Immature natural killer cell (primary cell): ENCODE measurements at regions not wholly inside any gene's neighbourhood (a gene's known extent, or its start where the extent isn't known, plus 50 kb on each side); places are given as distances from the start of the nearest gene placed in this dataset.

Experiments
- DNase-seq, 3 donors: peaks; one replicate each; pipeline ENCODE4 v3.0.0; 2022; ENCODE audit warnings: mixed read lengths in 1 of 3
- H3K27ac Mint-ChIP-seq, 6 donors: one replicate each; pipeline ENCODE4 v1.8.0; 2020; ENCODE audit warnings: mixed read lengths in 6 of 6, mild to moderate bottlenecking in 5 of 6, inconsistent platforms in 4 of 6, moderate library complexity in 3 of 6
- H3K27me3 Mint-ChIP-seq, 3 donors: one replicate each; pipeline ENCODE4 v1.8.0; 2020 to 2021; ENCODE audit warnings: low read depth in 3 of 3, mild to moderate bottlenecking in 3 of 3, mixed read lengths in 3 of 3, moderate library complexity in 3 of 3, inconsistent platforms in 1 of 3
- H3K36me3 Mint-ChIP-seq, 3 donors: one replicate each; pipeline ENCODE4 v1.8.0; 2020; ENCODE audit warnings: mixed read lengths in 3 of 3, inconsistent platforms in 2 of 3, mild to moderate bottlenecking in 2 of 3
- H3K4me1 Mint-ChIP-seq, 2 donors: one replicate each; pipeline ENCODE4 v1.8.0; 2020; ENCODE audit warnings: inconsistent platforms in 2 of 2, mild to moderate bottlenecking in 2 of 2, mixed read lengths in 2 of 2, moderate library complexity in 1 of 2
- H3K4me3 Mint-ChIP-seq, 5 donors: one replicate each; pipeline ENCODE4 v1.8.0; 2020; ENCODE audit warnings: mild to moderate bottlenecking in 5 of 5, mixed read lengths in 5 of 5, inconsistent platforms in 3 of 5, moderate library complexity in 3 of 5
- H3K9me3 Mint-ChIP-seq, 6 donors: one replicate each; pipeline ENCODE4 v1.8.0; 2020; ENCODE audit warnings: mild to moderate bottlenecking in 6 of 6, mixed read lengths in 6 of 6, inconsistent platforms in 4 of 6, moderate library complexity in 3 of 6

DNA sequence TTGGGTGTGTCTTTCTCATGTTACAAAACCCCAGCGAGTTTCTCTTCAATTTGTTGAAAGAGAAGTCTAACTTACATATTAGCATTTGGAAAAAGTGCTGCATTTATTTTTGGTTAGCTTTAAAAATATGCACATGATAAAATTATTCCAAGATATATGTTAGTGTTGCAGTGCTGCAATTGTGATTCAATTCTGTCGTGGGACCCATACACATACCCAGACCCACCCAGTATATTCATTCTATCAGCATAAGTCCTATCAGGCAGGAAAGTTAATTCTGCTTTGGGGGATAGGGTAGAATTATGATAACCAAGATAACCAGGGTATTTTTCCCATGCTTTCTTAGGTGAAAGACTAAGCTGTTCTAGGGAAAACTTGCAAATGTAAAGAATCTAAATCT, 313.5 kb downstream of the EPHA7 start:
- peaks cover 0 to 4% (median 0%) of the 10 kb centered on the region in 3 donors for H3K36me3 Mint-ChIP-seq
- no peaks in the 10 kb centered on the region for H3K4me1 Mint-ChIP-seq
- no peak overlapping the region for H3K27ac Mint-ChIP-seq
- no peak for DNase-seq
- H3K27me3 Mint-ChIP-seq, result peaks cover 0 to 2% (median 0%) of the 10 kb centered on the region in 3 donors
- H3K4me3 Mint-ChIP-seq, result no peak overlapping the region
- peaks cover 5 to 60% (median 20%) of the 10 kb centered on the region in 6 donors for H3K9me3 Mint-ChIP-seq

DNA sequence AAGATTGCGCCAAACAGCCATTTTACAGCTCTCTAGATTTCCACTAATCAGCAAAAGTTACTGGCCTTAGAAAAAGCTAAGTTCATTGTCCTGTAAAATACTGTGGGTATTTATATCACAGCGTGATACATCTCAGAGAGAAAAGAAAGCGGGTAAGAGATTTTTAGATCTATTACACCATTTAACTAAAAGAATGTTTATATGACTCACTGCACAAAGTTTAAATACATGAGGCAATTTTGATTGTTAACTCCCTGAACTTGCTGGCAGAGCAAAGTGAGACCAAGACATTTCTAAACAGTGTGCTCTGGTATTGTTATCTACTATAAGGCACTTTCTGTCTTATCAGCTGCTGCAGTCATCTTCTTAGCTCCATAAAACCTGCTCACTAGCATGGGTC, 314.3 kb downstream of the EPHA7 start:
- Mint-ChIP-seq H3K36me3 (peaks cover 0 to 4% (median 0%) of the 10 kb centered on the region in 3 donors), H3K4me1 (no peaks in the 10 kb centered on the region), H3K9me3 (peaks cover 8 to 62% (median 23%) of the 10 kb centered on the region in 6 donors), H3K27me3 (peaks cover 0 to 2% (median 0%) of the 10 kb centered on the region in 3 donors), H3K4me3 (no peak overlapping the region), H3K27ac (no peak overlapping the region)
- DNase-seq, result no peak

DNA sequence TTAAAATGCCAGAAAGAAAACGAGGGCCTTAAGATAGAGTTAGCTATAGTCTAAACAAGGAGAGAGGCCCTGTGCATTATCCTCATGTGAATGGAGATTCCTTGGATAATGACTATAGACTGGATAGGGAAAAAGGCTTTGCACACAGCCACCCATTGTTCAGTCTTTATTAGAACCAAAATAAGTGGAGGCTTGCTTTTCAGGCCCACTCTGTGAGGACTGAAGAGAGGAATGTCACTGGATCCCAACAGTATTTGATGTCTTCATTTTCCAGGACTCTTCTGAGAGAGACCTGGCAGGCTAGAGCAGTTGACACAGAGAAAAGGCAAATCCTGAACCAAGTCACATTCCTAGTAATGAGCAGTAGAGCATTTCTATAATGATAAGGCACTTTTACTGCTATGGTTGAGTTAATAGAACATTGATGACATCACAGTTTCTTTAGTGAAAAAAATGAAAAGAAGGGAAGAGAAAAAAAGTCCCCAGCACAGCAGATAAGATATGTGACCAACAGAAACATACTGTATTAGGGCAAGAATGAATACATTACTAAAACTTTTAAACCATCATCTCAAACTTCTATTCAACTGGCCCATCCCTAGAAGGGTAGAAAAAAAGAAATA, 315.1 kb downstream of the EPHA7 start:
- Mint-ChIP-seq H3K4me1 (no peaks in the 10 kb centered on the region), H3K27me3 (peaks cover 0 to 2% (median 0%) of the 10 kb centered on the region in 3 donors), H3K36me3 (peaks cover 0 to 4% (median 0%) of the 10 kb centered on the region in 3 donors), H3K27ac (no peak overlapping the region), H3K9me3 (peaks cover 8 to 55% (median 25%) of the 10 kb centered on the region in 6 donors), H3K4me3 (no peak overlapping the region)
- no peak for DNase-seq

DNA sequence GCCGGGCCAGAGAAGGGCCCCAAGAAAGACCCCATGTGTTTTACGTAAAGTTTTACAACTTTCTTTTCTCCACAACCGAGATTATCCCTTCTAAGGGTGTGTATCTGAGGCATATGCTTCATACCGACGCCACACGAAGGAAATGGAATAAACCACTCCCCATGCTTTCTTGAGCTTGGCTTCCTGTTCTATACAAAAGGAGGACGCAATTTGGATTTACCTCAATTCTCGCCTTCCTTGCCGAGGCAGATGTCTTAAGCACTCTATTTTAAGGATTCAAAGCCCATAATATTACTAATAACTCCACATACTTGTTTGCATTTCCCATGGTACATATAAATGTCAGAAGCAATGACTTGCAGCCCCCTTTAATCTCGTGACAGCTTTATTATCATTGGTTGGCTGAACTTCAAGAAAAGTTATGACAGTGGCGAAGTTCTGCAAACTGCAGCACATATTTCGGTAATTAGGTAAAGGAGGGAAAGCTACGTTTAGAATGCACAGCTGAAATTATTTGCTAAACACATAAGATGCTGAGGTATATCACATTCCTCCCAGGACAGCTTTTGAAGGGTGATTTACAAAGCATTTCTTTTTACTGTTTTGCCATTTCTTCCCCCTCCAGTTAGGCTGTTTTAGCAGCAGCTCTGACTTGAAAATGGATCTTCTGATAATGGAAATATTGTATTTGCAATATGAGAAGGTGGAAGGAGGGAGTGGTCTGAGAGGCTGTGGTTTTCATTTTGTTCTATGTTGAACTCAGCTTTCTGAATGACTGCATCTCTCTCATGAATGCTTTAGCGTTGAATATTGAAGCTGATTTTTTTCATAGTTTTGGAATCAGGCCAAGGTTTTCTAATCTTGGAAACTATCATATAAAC, 330.5 kb downstream of the EPHA7 start:
- DNase-seq, result no peak
- Mint-ChIP-seq H3K36me3 (no peaks in the 10 kb centered on the region), H3K27me3 (no peaks in the 10 kb centered on the region), H3K4me1 (no peaks in the 10 kb centered on the region), H3K9me3 (peaks cover 5 to 25% (median 11%) of the 10 kb centered on the region in 6 donors), H3K4me3 (no peak overlapping the region), H3K27ac (no peak overlapping the region)

DNA sequence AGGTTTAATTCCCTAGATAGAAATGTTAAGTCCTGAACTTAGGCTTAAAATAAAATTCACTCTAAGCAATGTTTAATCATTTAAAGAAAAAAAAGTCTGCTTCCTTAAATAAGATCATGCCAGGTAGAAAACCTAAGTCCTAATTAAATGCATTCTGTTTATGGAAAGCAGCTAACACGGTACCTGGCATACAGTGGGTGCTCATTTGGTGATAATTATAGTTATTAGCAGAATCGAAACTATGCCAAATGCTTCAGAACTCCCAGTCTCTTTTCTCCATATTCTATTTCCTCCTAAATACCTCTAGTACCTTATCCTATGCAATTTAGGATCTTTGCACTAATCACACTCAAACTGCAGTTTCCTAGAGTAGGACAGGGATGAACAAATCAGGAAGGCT, 331.8 kb downstream of the EPHA7 start:
- Mint-ChIP-seq H3K36me3 (no peaks in the 10 kb centered on the region), H3K27ac (no peak overlapping the region), H3K9me3 (peaks cover 3 to 28% (median 9%) of the 10 kb centered on the region in 6 donors), H3K27me3 (no peaks in the 10 kb centered on the region), H3K4me3 (no peak overlapping the region), H3K4me1 (no peaks in the 10 kb centered on the region)
- no peak for DNase-seq

DNA sequence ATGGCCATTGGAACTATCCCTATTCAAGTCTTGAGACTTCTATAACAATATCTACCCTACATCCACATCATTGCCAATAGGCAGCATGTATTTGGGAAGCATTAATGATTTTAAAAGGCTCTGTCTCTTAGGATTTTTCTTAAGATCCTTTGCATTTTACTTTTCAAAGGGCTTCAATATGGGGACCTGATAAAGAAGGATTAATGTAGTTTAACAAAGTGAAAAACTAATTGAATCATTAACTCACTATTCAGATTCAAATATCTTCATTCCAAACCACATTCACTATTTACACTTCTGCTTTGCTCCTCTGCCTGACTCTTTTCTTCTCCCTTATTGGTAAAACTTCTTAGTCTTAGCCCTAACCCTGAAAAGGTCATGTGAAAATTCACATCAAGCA, 333.0 kb downstream of the EPHA7 start:
- Mint-ChIP-seq H3K36me3 (no peaks in the 10 kb centered on the region), H3K27me3 (peaks cover 0 to 2% (median 0%) of the 10 kb centered on the region in 3 donors), H3K4me3 (no peak overlapping the region), H3K4me1 (no peaks in the 10 kb centered on the region), H3K27ac (no peak overlapping the region), H3K9me3 (peaks cover 1 to 28% (median 13%) of the 10 kb centered on the region in 6 donors)
- no peak for DNase-seq

DNA sequence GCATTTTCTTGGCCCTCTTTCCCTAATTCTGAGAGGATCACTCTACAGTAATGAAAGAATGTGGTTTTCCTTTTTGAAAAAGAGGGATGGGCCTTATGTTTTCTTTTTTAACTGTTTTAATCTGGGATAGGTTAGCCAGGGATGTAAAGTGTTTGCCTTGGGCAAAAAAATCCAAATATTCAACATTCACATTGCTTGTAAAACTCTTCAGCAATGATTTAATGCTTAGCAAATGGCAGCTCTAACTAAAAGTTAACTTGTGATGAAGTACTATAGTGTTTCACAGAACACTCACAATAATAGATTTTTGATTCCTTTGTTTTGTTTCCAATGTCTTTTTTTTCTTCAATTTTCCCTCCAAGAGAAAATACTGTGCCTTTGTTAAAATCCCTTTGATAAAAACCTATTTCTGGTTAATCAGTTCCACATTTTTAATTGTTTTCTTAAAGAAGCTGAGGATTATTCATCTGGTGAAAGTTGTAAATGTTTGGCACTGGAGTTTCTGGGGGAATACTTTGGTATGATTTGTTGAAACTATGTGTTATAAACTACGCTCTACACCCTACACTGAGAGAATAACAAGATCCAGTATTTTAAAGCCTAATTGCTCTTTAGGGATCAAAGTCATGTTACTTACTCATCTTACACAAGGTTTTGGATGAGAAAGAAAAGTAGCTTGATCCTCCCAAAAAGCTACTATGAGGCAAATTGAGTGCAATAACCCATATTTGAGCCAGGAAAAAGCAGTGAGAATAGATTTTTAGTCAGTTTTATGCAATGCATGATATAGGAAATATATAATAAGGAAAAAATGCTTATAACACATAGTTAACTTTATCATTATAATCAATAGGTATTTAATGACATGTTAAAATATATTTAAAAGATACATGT, 335.8 kb downstream of the EPHA7 start:
- no peak for DNase-seq
- Mint-ChIP-seq H3K27ac (no peak overlapping the region), H3K36me3 (no peaks in the 10 kb centered on the region), H3K9me3 (peaks cover under 1 to 27% (median 12%) of the 10 kb centered on the region in 6 donors), H3K4me3 (no peak overlapping the region), H3K4me1 (no peaks in the 10 kb centered on the region), H3K27me3 (peaks cover 0 to 2% (median 0%) of the 10 kb centered on the region in 3 donors)

DNA sequence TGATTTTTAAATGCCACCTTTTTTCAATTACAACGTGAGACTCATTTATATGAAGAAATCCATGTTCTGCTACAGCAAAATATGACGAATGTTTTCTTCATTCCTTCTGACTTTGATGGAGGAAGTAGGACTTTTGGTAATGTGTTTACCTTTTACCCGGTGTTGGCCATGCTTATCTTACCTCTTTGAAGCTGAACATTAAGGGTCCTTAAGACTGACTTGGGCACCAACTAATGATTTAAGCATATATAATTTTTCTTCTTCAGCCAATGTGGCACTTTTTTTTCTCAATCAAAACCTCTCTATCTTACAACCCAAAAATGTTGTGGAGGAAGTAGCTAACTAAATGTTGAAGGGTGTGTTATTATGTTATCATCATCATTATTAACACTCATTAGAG, 337.5 kb downstream of the EPHA7 start:
- H3K4me3 Mint-ChIP-seq, result no peak overlapping the region
- peaks cover 1 to 35% (median 14%) of the 10 kb centered on the region in 6 donors for H3K9me3 Mint-ChIP-seq

DNA sequence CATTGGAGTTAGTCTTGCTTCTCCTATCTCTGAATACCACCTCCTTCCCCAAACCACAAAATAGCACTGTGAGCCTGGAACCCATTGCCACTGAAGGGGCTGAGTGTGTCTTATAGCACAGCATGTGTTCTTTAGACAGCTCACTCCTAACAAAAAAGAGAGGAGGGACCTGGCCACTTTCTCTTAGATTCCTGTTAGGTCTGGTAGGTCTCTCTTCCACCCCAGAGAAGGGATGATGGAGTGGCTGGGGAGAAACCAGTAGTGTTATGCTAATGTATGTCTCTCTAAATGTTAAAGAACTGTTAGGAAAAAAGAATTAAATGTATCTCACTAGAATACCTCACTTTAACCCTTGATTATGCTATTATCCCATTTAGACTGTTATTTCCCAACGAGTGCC, 340.3 kb downstream of the EPHA7 start:
- Mint-ChIP-seq H3K27ac (no peak overlapping the region), H3K4me1 (no peaks in the 10 kb centered on the region), H3K9me3 (peaks cover 1 to 40% (median 8%) of the 10 kb centered on the region in 6 donors), H3K27me3 (peaks cover 0 to 2% (median 0%) of the 10 kb centered on the region in 3 donors), H3K4me3 (no peak overlapping the region), H3K36me3 (no peaks in the 10 kb centered on the region)
- DNase-seq, result no peak

More for the DNA sequence above, 337.5 kb downstream of the EPHA7 start:
- H3K4me1 Mint-ChIP-seq, result no peaks in the 10 kb centered on the region
- no peak overlapping the region for H3K27ac Mint-ChIP-seq
- peaks cover 0 to 2% (median 0%) of the 10 kb centered on the region in 3 donors for H3K27me3 Mint-ChIP-seq
- no peak for DNase-seq
- H3K36me3 Mint-ChIP-seq, result no peaks in the 10 kb centered on the region

DNA sequence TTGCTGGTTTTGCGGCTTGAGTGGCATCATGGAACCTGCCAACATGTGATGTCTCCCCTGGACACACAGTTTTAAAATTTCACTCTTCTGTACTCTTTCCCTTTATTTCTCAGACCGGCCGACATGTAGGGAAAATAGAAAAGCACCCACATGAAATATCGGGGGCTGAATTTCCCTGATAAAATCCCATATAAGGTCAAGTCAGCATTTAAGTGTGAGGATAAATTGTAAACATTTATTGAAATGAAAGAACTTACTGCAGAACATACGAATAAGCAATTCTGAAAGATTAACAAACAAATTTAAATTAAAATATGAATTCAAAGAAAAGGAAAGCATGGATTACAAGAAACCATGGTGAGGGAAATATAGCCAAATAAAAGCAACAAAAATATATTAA, 345.5 kb downstream of the EPHA7 start:
- Mint-ChIP-seq H3K4me3 (no peak overlapping the region), H3K27ac (no peak overlapping the region), H3K4me1 (no peaks in the 10 kb centered on the region), H3K9me3 (peaks cover 1 to 43% (median 20%) of the 10 kb centered on the region in 6 donors), H3K36me3 (no peaks in the 10 kb centered on the region), H3K27me3 (peaks cover 0 to 2% (median 0%) of the 10 kb centered on the region in 3 donors)
- DNase-seq, result no peak

DNA sequence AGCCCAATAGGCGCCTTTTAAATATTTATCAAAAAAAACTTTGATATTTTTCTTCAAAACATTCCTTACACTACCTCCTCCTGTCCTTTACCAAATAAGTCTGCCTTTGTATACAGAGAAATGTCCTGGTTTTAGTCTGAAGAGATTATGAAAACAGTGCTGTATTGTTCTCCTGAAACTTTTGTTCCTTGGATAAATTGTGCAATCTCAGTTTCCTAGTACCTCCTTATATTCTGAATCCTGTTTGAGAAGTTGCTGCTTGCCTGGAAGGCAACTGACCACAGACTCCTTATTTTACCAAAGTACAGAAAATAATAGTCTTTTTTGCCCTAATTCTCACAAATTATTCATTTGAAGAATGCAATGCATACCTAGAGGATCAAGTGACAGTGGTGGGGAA, 349.5 kb downstream of the EPHA7 start:
- H3K4me1 Mint-ChIP-seq, result no peaks in the 10 kb centered on the region
- no peaks in the 10 kb centered on the region for H3K36me3 Mint-ChIP-seq
- H3K4me3 Mint-ChIP-seq, result no peak overlapping the region
- H3K27ac Mint-ChIP-seq, result no peak overlapping the region
- peaks cover 0 to 2% (median 1%) of the 10 kb centered on the region in 3 donors for H3K27me3 Mint-ChIP-seq
- peaks cover 3 to 47% (median 24%) of the 10 kb centered on the region in 6 donors for H3K9me3 Mint-ChIP-seq
- DNase-seq, result no peak

DNA sequence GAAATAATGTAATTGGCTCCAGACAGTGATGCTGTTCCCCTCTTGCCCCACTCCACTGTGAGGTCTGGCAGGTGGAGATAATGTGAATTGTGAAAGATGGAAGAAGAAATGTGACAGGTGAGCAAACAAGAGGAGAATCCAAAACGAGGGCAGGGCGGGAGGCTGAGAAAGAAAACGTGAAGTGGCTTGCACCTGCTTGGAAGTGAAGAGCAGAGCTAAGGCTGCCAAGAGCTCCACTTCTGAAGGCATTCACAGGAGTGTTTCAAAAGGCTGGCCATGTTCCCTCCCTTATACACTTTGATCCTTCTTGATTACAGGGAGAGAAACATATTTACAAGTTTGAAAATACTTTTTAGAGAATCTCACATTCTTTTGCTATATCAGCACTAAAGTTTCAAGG, 359.4 kb downstream of the EPHA7 start:
- no peak for DNase-seq
- no peak overlapping the region for H3K4me3 Mint-ChIP-seq
- H3K36me3 Mint-ChIP-seq, result no peaks in the 10 kb centered on the region
- H3K27ac Mint-ChIP-seq, result peak overlapping the region in 1 of 6 donors; percentile 2
- H3K4me1 Mint-ChIP-seq, result no peaks in the 10 kb centered on the region
- peaks cover 0 to 2% (median 2%) of the 10 kb centered on the region in 3 donors for H3K27me3 Mint-ChIP-seq
- peaks cover 7 to 34% (median 18%) of the 10 kb centered on the region in 6 donors for H3K9me3 Mint-ChIP-seq

DNA sequence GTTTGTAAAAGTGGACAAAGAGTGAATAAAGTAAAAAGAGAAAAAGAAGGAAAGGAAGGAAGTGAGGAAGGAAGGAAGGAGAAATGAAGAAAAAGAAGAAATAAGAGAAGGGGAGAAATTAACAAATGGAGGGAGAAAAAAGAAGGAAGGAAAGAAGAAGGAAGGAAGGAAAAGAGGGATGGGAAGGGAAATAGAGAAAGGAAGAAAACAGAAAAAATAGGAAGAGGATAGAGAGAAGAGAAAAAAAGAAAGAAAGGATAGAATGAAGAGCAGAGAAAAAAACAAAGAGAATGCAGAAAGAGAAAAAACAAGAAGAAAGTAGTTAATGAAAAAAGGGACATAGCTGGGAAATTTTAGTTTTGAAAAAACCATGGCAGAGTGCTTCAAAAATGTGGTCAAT, 361.8 kb downstream of the EPHA7 start:
- peaks cover 0 to 3% (median 0%) of the 10 kb centered on the region in 3 donors for H3K36me3 Mint-ChIP-seq
- H3K9me3 Mint-ChIP-seq, result peaks cover 7 to 49% (median 23%) of the 10 kb centered on the region in 6 donors
- peaks cover 0 to 2% (median 2%) of the 10 kb centered on the region in 3 donors for H3K27me3 Mint-ChIP-seq
- H3K27ac Mint-ChIP-seq, result no peak overlapping the region
- H3K4me3 Mint-ChIP-seq, result no peak overlapping the region
- no peaks in the 10 kb centered on the region for H3K4me1 Mint-ChIP-seq
- no peak for DNase-seq
